Smooth muscle cell (in vitro differentiated cells): ENCODE measurements at regions not wholly inside any gene's neighbourhood (a gene's known extent, or its start where the extent isn't known, plus 50 kb on each side); places are given as distances from the start of the nearest gene placed in this dataset.

ENCODE experiments used
- DNase-seq: peaks from one replicate; lab custom pipeline; 2025; ENCODE audit not compliant: unreplicated experiment; lab: John Stamatoyannopoulos, UW
- H2AFZ ChIP-seq: fragments of 200-600 bp; sonication (generic); 2 replicates; pipeline ENCODE4 v1.6.0; 2016; ENCODE audit warnings: antibody characterized with exemption, low read depth, mild to moderate bottlenecking
- H3F3A ChIP-seq: fragments of 200-600 bp; sonication (generic); 2 replicates; pipeline ENCODE4 v1.6.0; 2017; ENCODE audit warnings: antibody characterized with exemption, low read depth
- H3K27ac ChIP-seq: fragments of 200-600 bp; sonication (generic); 2 replicates; pipeline ENCODE4 v1.5.1; 2016; ENCODE audit warnings: low read depth, mild to moderate bottlenecking
- H3K27me3 ChIP-seq: fragments of 200-600 bp; sonication (generic); 2 replicates; pipeline ENCODE4 v1.6.1; 2016; ENCODE audit warnings: low read depth, mild to moderate bottlenecking
- H3K36me3 ChIP-seq: fragments of 200-600 bp; sonication (generic); 2 replicates; pipeline ENCODE4 v1.5.1; 2016; ENCODE audit warnings: low read depth
- H3K4me1 ChIP-seq: fragments of 200-600 bp; sonication (generic); 2 replicates; pipeline ENCODE4 v1.5.1; 2016; ENCODE audit warnings: low read depth
- H3K4me2 ChIP-seq: fragments of 200-600 bp; sonication (generic); 2 replicates; pipeline ENCODE4 v1.6.0; 2016; ENCODE audit warnings: mild to moderate bottlenecking
- H3K4me3 ChIP-seq: fragments of 200-600 bp; sonication (generic); 2 replicates; pipeline ENCODE4 v1.5.1; 2016; ENCODE audit warnings: mild to moderate bottlenecking
- H3K79me2 ChIP-seq: fragments of 200-600 bp; sonication (generic); 2 replicates; pipeline ENCODE4 v1.6.0; 2016; ENCODE audit warnings: low read depth, mild to moderate bottlenecking
- H3K9ac ChIP-seq: fragments of 200-600 bp; sonication (generic); 2 replicates; pipeline ENCODE4 v1.6.0; 2016; ENCODE audit warnings: low read depth
- H3K9me3 ChIP-seq: fragments of 200-600 bp; sonication (generic); replicated peaks from 2 replicates; pipeline ENCODE4 v1.5.1; 2016; ENCODE audit warnings: low read depth
- H4K20me1 ChIP-seq: fragments of 200-600 bp; sonication (generic); 2 replicates; pipeline ENCODE4 v1.6.0; 2016; ENCODE audit warnings: low read depth
- CTCF ChIP-seq: fragments of 200-600 bp; sonication (generic); IDR thresholded peaks from 2 replicates; pipeline ENCODE4 v1.5.1; 2017; ENCODE audit warnings: borderline replicate concordance, mild to moderate bottlenecking, antibody characterized with exemption; ENCODE audit not compliant: insufficient read depth, poor library complexity, severe bottlenecking
- WGBS: methylation state at CpG from one replicate; pipeline ENCODE4 v1.1.7; 2016; ENCODE audit warnings: low lambda C conversion rate; 5-methylcytosine and 5-hydroxymethylcytosine counted together

- Histone ChIP-seq H3K9me3 (no peaks in the 10 kb centered on the region), H3K4me3 (no peak overlapping the region), H3K4me2 (no peak overlapping the region), H3K27me3 (no peaks in the 10 kb centered on the region), H4K20me1 (no peaks in the 10 kb centered on the region), H3K9ac (no peak overlapping the region), H2AFZ (no peak overlapping the region), H3K79me2 (no peaks in the 10 kb centered on the region), H3K4me1 (no peaks in the 10 kb centered on the region), H3K36me3 (no peaks in the 10 kb centered on the region), H3F3A (no peaks in the 10 kb centered on the region), H3K27ac (no peak overlapping the region)
- no peak for TF ChIP-seq CTCF
- no peak for DNase-seq
- 84% methylated on average over 1 of the region's 1 CpG for WGBS
These were observed 102.3 kb upstream of the TRPC7 start for GRCh38 chr5:136467632-136468031.

- Histone ChIP-seq H3K4me2 (no peak overlapping the region), H3F3A (no peaks in the 10 kb centered on the region)
- WGBS = 97% methylated on average over 3 of the region's 3 CpGs
These were observed 100.7 kb upstream of the TRPC7 start for GRCh38 chr5:136466041-136466415.

GRCh38 chr5:136458481-136458880 is 93.1 kb upstream of the TRPC7 start:
- Histone ChIP-seq H3K9me3 (no peaks in the 10 kb centered on the region), H3K27me3 (no peaks in the 10 kb centered on the region), H3K4me2 (no peak overlapping the region), H2AFZ (no peak overlapping the region), H3K4me1 (no peaks in the 10 kb centered on the region), H3F3A (no peaks in the 10 kb centered on the region), H3K36me3 (no peaks in the 10 kb centered on the region), H4K20me1 (no peaks in the 10 kb centered on the region), H3K79me2 (no peaks in the 10 kb centered on the region), H3K27ac (no peak overlapping the region), H3K9ac (no peak overlapping the region), H3K4me3 (no peak overlapping the region)
- DNase-seq = no peak
- no peak for TF ChIP-seq CTCF
- 100% methylated on average over 1 of the region's 1 CpG for WGBS

More at GRCh38 chr5:136466041-136466415, 100.7 kb upstream of the TRPC7 start:
- Histone ChIP-seq H3K4me3 (no peak overlapping the region), H3K9ac (no peak overlapping the region), H3K9me3 (no peaks in the 10 kb centered on the region), H3K4me1 (no peaks in the 10 kb centered on the region), H3K79me2 (no peaks in the 10 kb centered on the region), H2AFZ (peak overlapping the region; percentile 71), H3K27ac (no peak overlapping the region), H3K27me3 (no peaks in the 10 kb centered on the region), H3K36me3 (no peaks in the 10 kb centered on the region), H4K20me1 (no peaks in the 10 kb centered on the region)
- no peak for DNase-seq
- TF ChIP-seq CTCF = no peak

GRCh38 chr5:136457390-136458013 is 92.2 kb upstream of the TRPC7 start:
- Histone ChIP-seq H2AFZ (no peak overlapping the region), H3K9ac (no peak overlapping the region), H3F3A (no peaks in the 10 kb centered on the region), H3K4me2 (no peak overlapping the region), H3K4me1 (no peaks in the 10 kb centered on the region), H3K27me3 (no peaks in the 10 kb centered on the region), H3K79me2 (no peaks in the 10 kb centered on the region), H3K36me3 (no peaks in the 10 kb centered on the region), H3K27ac (no peak overlapping the region), H4K20me1 (no peaks in the 10 kb centered on the region), H3K9me3 (no peaks in the 10 kb centered on the region), H3K4me3 (no peak overlapping the region)
- DNase-seq = no peak
- TF ChIP-seq CTCF = no peak
- WGBS = 80% methylated on average over 2 of the region's 2 CpGs
